ENCODE measurements at regions not wholly inside any gene's neighbourhood (a gene's known extent, or its start where the extent isn't known, plus 50 kb on each side); places are given as distances from the start of the nearest gene placed in this dataset.

DNA sequence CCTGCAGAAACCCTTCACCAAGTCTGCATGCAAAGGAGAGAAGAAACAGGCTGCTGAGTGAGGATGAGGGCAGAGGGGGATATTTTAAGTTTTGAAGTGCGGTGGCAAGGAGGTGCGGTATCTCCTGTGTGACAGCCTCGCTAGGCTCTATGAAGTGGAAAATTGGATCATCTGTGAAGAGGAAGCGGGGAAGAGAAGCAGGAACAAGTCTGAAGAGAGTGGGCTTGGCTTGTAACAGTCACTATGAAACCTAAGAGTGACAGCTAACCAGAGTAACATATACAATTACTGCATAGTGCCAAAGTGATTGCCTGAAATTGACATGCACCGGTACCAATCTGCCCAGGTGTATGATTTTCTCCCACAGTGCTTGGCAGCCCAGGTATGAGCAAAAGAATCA, 287.5 kb upstream of the KLF14 start:
- TF ChIP-seq, protein P1, sequence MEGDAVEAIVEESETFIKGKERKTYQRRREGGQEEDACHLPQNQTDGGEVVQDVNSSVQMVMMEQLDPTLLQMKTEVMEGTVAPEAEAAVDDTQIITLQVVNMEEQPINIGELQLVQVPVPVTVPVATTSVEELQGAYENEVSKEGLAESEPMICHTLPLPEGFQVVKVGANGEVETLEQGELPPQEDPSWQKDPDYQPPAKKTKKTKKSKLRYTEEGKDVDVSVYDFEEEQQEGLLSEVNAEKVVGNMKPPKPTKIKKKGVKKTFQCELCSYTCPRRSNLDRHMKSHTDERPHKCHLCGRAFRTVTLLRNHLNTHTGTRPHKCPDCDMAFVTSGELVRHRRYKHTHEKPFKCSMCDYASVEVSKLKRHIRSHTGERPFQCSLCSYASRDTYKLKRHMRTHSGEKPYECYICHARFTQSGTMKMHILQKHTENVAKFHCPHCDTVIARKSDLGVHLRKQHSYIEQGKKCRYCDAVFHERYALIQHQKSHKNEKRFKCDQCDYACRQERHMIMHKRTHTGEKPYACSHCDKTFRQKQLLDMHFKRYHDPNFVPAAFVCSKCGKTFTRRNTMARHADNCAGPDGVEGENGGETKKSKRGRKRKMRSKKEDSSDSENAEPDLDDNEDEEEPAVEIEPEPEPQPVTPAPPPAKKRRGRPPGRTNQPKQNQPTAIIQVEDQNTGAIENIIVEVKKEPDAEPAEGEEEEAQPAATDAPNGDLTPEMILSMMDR (conservative IDR thresholded peaks at IDR 0.05) = no peak

GRCh38 chr7:131021902-131022301, 287.9 kb upstream of the KLF14 start:
- H3K27ac ChIP-seq = no peak overlapping the region
- TF ChIP-seq, protein P1 (conservative IDR thresholded peaks at IDR 0.05) = no peak

More for the DNA sequence above, 287.5 kb upstream of the KLF14 start:
- H3K27ac ChIP-seq = no peak overlapping the region

- H3K27ac ChIP-seq = no peak overlapping the region
- TF ChIP-seq, protein P1 (conservative IDR thresholded peaks at IDR 0.05) = no peak
These were observed 292.4 kb upstream of the KLF14 start for GRCh38 chr7:131026297-131027000.

DNA sequence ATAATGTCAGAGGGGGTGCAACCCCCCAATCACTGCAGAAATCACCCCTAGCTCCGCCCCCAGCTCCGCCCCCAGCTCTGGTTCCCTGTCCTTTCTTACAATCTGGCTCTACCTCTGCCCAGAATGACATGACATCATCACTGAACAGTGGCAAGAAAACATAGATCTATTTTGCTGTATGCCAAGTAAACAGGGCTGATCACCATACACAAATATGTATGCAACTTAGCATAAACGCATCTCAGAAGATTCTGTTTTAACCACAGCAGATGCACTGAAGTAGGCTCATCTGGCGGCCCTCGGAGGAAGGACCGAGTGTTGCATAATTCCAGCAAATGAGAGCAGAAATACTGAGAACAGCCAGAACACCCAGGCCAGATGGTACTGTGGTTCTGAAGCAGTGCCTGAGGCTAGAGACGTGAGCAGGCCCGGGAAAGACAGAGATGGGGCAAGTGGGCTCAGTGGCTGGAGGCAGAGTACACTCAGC, 293.3 kb upstream of the KLF14 start:
- H3K27ac ChIP-seq = no peak overlapping the region
- TF ChIP-seq, protein P1 (conservative IDR thresholded peaks at IDR 0.05) = no peak

GRCh38 chr7:131028295-131028694, 294.3 kb upstream of the KLF14 start:
- H3K27ac ChIP-seq = no peak overlapping the region
- TF ChIP-seq, protein P1 (conservative IDR thresholded peaks at IDR 0.05) = no peak

- TF ChIP-seq, protein P1 (conservative IDR thresholded peaks at IDR 0.05) = no peak
- no peak overlapping the region for H3K27ac ChIP-seq
These were observed 295.0 kb upstream of the KLF14 start for GRCh38 chr7:131029002-131029401.

DNA sequence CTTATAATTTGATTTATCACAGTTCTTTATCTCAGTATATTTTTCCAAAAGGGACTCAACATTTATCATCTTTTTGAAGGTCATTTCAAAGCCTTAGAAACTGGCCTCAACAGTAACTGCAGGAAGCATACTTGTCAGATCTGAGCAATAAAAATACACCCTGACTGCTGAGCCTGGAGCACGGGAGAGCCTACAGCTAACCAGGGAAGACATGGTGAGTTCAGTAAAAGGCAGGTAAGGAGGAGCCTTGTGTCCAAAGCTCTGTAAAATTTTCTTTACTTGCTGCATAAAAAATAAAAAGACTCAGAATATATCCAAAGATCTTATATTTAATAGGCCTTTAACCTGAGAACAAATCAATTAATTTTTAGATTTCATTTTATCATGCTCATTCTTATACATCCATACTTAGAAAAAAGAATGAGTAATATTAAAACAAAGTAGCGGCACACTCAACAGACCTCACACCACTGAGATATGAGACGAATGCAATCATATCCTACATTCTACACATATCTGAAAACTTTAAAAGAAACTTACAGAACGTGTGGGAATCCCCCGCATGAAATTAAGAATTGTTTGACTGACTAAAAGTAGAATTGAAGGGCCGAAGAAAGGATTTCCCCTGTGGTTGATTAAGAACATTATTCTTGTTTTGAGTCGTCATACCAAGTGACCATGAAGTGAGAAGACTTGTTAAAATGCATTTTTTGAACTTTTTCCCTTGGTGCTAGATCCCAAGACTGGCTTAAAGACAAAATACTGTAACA, 296.4 kb upstream of the MKLN1 start:
- TF ChIP-seq, protein P1 (conservative IDR thresholded peaks at IDR 0.05) = no peak
- no peak overlapping the region for H3K27ac ChIP-seq
